HG03175 (cell line): ENCODE measurements at regions not wholly inside any gene's neighbourhood (a gene's known extent, or its start where the extent isn't known, plus 50 kb on each side); places are given as distances from the start of the nearest gene placed in this dataset.
A peak's percentile ranks its signal among the peaks of the same experiment; 100 is the strongest.
"Not testable (repeated sequence)": the region's sequence is repeated elsewhere in the genome, so short reads cannot be mapped to it uniquely, and the experiment has no call there.

ENCODE experiments used
- ATAC-seq: cut with Tn5 transposase; IDR thresholded peaks from one replicate; pipeline ENCODE4 v1.9.1; 2021; ENCODE audit warnings: mild to moderate bottlenecking, moderate library complexity; ENCODE audit not compliant: unreplicated experiment

GRCh38 chr3:117853923-117854668 is 1144.5 kb downstream of the TUSC7 start:
- ATAC-seq, result no peak

- ATAC-seq, result no peak
Measured at GRCh38 chr3:117856354-117856753, 1146.8 kb downstream of the TUSC7 start.

GRCh38 chr3:117863146-117863545 is 1153.6 kb downstream of the TUSC7 start:
- ATAC-seq, result no peak

GRCh38 chr3:117865338-117865737 is 1155.8 kb downstream of the TUSC7 start:
- no peak for ATAC-seq

GRCh38 chr3:117868766-117869165 is 1159.2 kb downstream of the TUSC7 start:
- ATAC-seq, result no peak

GRCh38 chr3:117871934-117872333 is 1162.4 kb downstream of the TUSC7 start:
- ATAC-seq, result no peak

- ATAC-seq, result not testable (repeated sequence)
Measured at GRCh38 chr3:117872594-117873248, 1161.9 kb downstream of the IGSF11 start.

GRCh38 chr3:117873249-117873600 is 1161.4 kb downstream of the IGSF11 start:
- ATAC-seq, result no peak

GRCh38 chr3:117874028-117874690 is 1160.5 kb downstream of the IGSF11 start:
- ATAC-seq, result no peak

- no peak for ATAC-seq
Measured at GRCh38 chr3:117874904-117875874, 1159.5 kb downstream of the IGSF11 start.

GRCh38 chr3:117875887-117876286 is 1158.8 kb downstream of the IGSF11 start:
- no peak for ATAC-seq

- no peak for ATAC-seq
Measured at GRCh38 chr3:117880638-117881037, 1154.0 kb downstream of the IGSF11 start.

GRCh38 chr3:117881210-117881609 is 1153.4 kb downstream of the IGSF11 start:
- ATAC-seq, result no peak

GRCh38 chr3:117885011-117885441 is 1149.6 kb downstream of the IGSF11 start:
- ATAC-seq, result peak; percentile 59

GRCh38 chr3:117886147-117886546 is 1148.5 kb downstream of the IGSF11 start:
- no peak for ATAC-seq

GRCh38 chr3:117887031-117887430 is 1147.6 kb downstream of the IGSF11 start:
- ATAC-seq, result no peak

- no peak for ATAC-seq
Measured at GRCh38 chr3:117887901-117888300, 1146.7 kb downstream of the IGSF11 start.

- ATAC-seq, result no peak
Measured at GRCh38 chr3:117892431-117892841, 1142.2 kb downstream of the IGSF11 start.

GRCh38 chr3:117893001-117893400 is 1141.6 kb downstream of the IGSF11 start:
- no peak for ATAC-seq

- ATAC-seq, result no peak
Measured at GRCh38 chr3:117893638-117894037, 1141.0 kb downstream of the IGSF11 start.
